AG04450 (cell line): ENCODE measurements at regions not wholly inside any gene's neighbourhood (a gene's known extent, or its start where the extent isn't known, plus 50 kb on each side); places are given as distances from the start of the nearest gene placed in this dataset.
"Not testable (repeated sequence)": the region's sequence is repeated elsewhere in the genome, so short reads cannot be mapped to it uniquely, and the experiment has no call there.

Experiments
- CTCF ChIA-PET: fragments of 300-600, 350-600 bp; formaldehyde crosslinking; extraction: SDS; loops from one replicate; lab custom pipeline; 2022; ENCODE audit warnings: antibody characterized with exemption, inconsistent platforms; lab: Charles Lee
- POLR2A ChIA-PET: fragments of 350-600 bp; formaldehyde crosslinking; extraction: SDS; loops from one replicate; lab custom pipeline; 2021; ENCODE audit warnings: antibody characterized with exemption, inconsistent platforms; lab: Yijun Ruan, JAX
- DNase-seq: peaks from one replicate; pipeline ENCODE4 v3.0.0-alpha.2; 2011; ENCODE audit warnings: low read depth, low spot score
- H3K27ac ChIP-seq: one replicate; pipeline ENCODE4 v1.5.1; 2012; ENCODE audit warnings: low read depth, low read length, control low read depth
- H3K27me3 ChIP-seq: one replicate; pipeline ENCODE4 v1.6.0; 2012; ENCODE audit warnings: low read length; ENCODE audit not compliant: control insufficient read depth, insufficient read depth
- H3K4me3 ChIP-seq: 2 replicates; pipeline ENCODE4 v1.5.1; 2011; ENCODE audit warnings: mild to moderate bottlenecking, low read depth, low read length, control low read depth
- H3K9me3 ChIP-seq: 2 replicates; pipeline ENCODE4 v1.5.1; 2012; ENCODE audit warnings: low read length; ENCODE audit not compliant: control insufficient read depth, insufficient read depth
- TF ChIP-seq, protein P1 (sequence below): IDR thresholded peaks from 2 replicates; pipeline ENCODE4 v1.5.1; 2011; ENCODE audit warnings: low read depth, low read length, control low read depth, inconsistent platforms

DNA sequence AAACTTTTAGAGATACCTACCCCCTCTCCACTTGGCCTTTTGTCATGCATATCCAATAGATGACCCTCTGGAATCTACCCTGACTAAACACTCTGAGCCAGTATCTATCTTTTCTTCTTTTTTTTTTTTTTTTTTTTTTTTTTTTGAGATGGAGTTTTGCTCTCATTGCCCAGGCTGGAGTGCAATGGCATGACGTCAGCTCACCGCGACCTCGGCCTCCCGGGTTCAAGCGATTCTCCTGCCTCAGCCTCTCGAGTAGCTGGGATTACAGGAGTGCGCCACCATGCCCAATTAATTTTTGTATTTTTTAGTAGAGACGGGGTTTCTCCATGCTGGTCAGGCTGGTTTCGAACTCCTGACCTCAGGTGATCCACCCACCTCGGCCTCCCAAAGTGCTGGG lies 50.8 kb upstream of the GRIN2B start:
- DNase-seq, H3K27ac ChIP-seq, POLR2A ChIA-PET, H3K27me3 ChIP-seq, H3K4me3 ChIP-seq: not testable (repeated sequence)
- CTCF ChIA-PET: interaction anchor here (0.7 kb wide), 1 partner anchor 45 kb away, joined by 10 read pairs; no protein-coding TSS in a partner anchor
- peaks cover 26% of the 10 kb centered on the region for H3K9me3 ChIP-seq

DNA sequence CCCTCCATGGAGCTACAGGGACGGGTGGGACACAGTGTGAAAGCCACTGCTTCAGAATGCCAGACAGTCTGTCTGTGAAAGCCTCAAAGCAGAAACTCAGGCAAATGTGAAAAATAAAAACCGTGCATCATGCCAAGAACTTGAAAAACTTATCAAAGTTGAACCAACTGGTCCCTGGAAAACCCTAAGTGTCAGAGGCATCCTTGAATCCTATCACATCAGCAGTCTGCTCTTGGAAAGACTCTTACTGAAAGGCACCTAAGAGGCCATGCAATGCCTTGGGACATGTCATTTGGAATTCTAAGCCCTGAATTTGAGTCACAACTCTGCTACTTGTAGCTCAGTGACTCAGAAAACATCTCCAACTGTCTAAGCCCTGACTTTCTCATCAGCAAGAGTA lies 62.4 kb upstream of the GRIN2B start:
- Histone ChIP-seq H3K9me3 (peaks cover 17% of the 10 kb centered on the region), H3K27me3 (no peaks in the 10 kb centered on the region), H3K4me3 (no peak overlapping the region), H3K27ac (no peak overlapping the region)
- TF ChIP-seq, protein P1, sequence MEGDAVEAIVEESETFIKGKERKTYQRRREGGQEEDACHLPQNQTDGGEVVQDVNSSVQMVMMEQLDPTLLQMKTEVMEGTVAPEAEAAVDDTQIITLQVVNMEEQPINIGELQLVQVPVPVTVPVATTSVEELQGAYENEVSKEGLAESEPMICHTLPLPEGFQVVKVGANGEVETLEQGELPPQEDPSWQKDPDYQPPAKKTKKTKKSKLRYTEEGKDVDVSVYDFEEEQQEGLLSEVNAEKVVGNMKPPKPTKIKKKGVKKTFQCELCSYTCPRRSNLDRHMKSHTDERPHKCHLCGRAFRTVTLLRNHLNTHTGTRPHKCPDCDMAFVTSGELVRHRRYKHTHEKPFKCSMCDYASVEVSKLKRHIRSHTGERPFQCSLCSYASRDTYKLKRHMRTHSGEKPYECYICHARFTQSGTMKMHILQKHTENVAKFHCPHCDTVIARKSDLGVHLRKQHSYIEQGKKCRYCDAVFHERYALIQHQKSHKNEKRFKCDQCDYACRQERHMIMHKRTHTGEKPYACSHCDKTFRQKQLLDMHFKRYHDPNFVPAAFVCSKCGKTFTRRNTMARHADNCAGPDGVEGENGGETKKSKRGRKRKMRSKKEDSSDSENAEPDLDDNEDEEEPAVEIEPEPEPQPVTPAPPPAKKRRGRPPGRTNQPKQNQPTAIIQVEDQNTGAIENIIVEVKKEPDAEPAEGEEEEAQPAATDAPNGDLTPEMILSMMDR: no peak
- POLR2A ChIA-PET: no interaction called here
- DNase-seq: no peak
- CTCF ChIA-PET: no interaction called here

DNA sequence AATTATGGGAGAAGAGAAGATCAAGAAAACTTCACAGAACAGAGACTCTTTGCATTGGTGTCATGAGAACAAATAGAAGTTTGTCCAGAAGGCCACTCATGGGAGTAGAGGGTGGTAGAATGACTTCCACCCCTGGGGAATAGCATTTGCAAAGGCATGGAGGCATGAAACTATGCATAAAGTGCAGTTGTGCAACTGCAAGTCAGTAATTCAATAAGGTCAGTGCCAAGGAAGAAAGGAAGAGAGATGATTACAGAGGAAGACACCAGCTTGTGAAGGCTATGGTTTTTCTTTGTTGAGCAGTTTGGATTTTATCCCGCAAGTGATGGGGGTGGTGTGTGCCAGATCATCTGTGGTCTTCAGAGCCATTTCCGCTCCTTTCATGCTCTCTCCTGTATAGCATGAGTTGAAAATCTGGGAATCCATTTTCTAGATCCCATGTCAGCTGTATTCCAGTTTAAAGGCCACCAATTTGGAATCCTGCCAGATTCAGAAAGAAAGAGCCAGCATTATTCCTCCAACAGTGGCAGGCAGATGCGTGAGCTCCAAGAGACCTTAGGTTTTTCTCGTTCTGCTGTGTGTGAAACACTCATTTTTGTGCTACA lies 67.6 kb upstream of the GRIN2B start:
- ChIA-PET POLR2A (no interaction called here), CTCF (no interaction called here)
- no peak for DNase-seq
- Histone ChIP-seq H3K27ac (no peak overlapping the region), H3K9me3 (peaks cover 6% of the 10 kb centered on the region), H3K4me3 (no peak overlapping the region), H3K27me3 (no peaks in the 10 kb centered on the region)
- TF ChIP-seq, protein P1: no peak

DNA sequence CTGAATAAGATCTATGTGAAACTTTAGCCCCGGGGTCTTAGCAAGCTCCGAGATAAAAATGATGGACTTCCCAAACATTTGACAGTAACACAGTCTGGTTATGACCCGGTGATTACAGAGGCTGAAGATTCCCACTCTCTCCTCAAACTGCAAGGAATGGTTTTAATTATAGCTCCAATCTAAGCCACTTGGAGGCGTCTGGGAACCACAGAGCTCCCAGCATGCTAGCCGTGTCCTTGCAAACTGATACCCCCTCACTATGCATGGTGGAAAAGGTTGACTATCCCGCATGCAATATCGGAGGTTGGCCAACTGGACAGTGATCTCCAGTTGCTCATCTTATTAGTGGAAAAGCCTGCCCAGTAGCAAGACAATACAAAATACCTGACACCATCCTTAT lies 76.5 kb upstream of the GRIN2B start:
- TF ChIP-seq, protein P1: no peak
- H3K4me3 ChIP-seq: no peak overlapping the region
- peaks cover 7% of the 10 kb centered on the region; the same call in 1 of the 2 replicates for H3K9me3 ChIP-seq
- DNase-seq: no peak
- ChIA-PET CTCF (interaction anchor here (1.1 kb wide), 1 partner anchor 109 kb away, joined by 3 read pairs; no protein-coding TSS in a partner anchor), POLR2A (no interaction called here)
- no peak overlapping the region for H3K27ac ChIP-seq
- no peaks in the 10 kb centered on the region for H3K27me3 ChIP-seq

DNA sequence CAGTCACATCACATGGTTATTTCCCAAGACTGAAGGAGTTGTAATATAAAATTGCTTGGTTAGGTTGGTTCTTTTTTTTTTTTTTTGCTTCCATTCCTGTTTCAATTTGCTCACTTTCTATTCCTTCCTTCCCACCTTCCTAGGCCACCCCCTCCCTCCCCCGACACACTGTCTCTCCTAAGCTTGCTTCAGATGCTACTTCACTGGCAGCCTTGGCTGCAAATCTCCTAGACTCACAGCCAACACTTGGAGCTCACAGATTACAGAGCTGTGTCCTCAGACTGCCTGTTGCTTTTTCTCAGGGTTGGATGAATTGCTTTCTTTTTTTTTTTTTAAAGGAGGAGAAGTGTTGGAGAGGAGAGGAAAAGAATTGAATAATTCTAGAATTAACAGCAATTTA lies 77.3 kb upstream of the GRIN2B start:
- TF ChIP-seq, protein P1: no peak
- Histone ChIP-seq H3K27me3 (no peaks in the 10 kb centered on the region), H3K27ac (no peak overlapping the region), H3K9me3 (peaks cover 10% of the 10 kb centered on the region; the same call in 1 of the 2 replicates), H3K4me3 (no peak overlapping the region)
- ChIA-PET POLR2A (no interaction called here), CTCF (interaction anchor here (1.1 kb wide), 1 partner anchor 108 kb away, joined by 3 read pairs; no protein-coding TSS in a partner anchor)
- no peak for DNase-seq
